ENCODE measurements at regions not wholly inside any gene's neighbourhood (a gene's known extent, or its start where the extent isn't known, plus 50 kb on each side); places are given as distances from the start of the nearest gene placed in this dataset.

GRCh38 chr11:96817482-96818399 is 427.9 kb downstream of the JRKL start:
- POLR2A ChIA-PET (ENCODE audit: unreplicated experiment) = no interaction called here

More at GRCh38 chr11:96817482-96818399, 427.9 kb downstream of the JRKL start:
- TF ChIP-seq SMC3 (IDR thresholded peaks at IDR 0.05; ENCODE audit: low read depth, low read length) = no peak
- TF ChIP-seq, protein P1, sequence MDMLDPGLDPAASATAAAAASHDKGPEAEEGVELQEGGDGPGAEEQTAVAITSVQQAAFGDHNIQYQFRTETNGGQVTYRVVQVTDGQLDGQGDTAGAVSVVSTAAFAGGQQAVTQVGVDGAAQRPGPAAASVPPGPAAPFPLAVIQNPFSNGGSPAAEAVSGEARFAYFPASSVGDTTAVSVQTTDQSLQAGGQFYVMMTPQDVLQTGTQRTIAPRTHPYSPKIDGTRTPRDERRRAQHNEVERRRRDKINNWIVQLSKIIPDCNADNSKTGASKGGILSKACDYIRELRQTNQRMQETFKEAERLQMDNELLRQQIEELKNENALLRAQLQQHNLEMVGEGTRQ (IDR thresholded peaks at IDR 0.05; ENCODE audit: low read depth, low read length) = no peak
- TF ChIP-seq, protein P2, sequence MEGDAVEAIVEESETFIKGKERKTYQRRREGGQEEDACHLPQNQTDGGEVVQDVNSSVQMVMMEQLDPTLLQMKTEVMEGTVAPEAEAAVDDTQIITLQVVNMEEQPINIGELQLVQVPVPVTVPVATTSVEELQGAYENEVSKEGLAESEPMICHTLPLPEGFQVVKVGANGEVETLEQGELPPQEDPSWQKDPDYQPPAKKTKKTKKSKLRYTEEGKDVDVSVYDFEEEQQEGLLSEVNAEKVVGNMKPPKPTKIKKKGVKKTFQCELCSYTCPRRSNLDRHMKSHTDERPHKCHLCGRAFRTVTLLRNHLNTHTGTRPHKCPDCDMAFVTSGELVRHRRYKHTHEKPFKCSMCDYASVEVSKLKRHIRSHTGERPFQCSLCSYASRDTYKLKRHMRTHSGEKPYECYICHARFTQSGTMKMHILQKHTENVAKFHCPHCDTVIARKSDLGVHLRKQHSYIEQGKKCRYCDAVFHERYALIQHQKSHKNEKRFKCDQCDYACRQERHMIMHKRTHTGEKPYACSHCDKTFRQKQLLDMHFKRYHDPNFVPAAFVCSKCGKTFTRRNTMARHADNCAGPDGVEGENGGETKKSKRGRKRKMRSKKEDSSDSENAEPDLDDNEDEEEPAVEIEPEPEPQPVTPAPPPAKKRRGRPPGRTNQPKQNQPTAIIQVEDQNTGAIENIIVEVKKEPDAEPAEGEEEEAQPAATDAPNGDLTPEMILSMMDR (conservative IDR thresholded peaks at IDR 0.05; ENCODE audit: low read depth, low read length) = no peak
- TF ChIP-seq RFX5 (IDR thresholded peaks at IDR 0.05; ENCODE audit: low read depth, low read length) = no peak
- no peak for TF ChIP-seq BHLHE40 (IDR thresholded peaks at IDR 0.05; ENCODE audit: low read depth, low read length)
- CTCF ChIA-PET = no interaction called here
- WGBS, 2 experiments (ENCODE audit: extremely low coverage in 2 of 2, insufficient read length in 1 of 2) = no CpG with 5 or more reads among the region's 3 CpGs
- Histone ChIP-seq H2BK15ac (ENCODE audit: low read depth, low read length) (no peak overlapping the region), H3K36me3 (ENCODE audit: control insufficient read depth, insufficient read depth, low read length) (no peaks in the 10 kb centered on the region), H3K4me3 (ENCODE audit: insufficient read depth, low read depth, low read length) (no peak overlapping the region), H2AK5ac (ENCODE audit: low read depth, low read length) (no peak overlapping the region), H3K9me1 (ENCODE audit: insufficient read depth, low read length) (no peaks in the 10 kb centered on the region), H4K20me1 (ENCODE audit: insufficient read depth, low read length) (no peaks in the 10 kb centered on the region), H3K27ac (ENCODE audit: insufficient read depth, low read length) (no peak overlapping the region), H3K4ac (ENCODE audit: low read depth, low read length) (no peak overlapping the region), H3K79me1 (ENCODE audit: low read depth in 1 of 2, low read length in 2 of 2) (no peaks in the 10 kb centered on the region), H3K9me3 (ENCODE audit: control insufficient read depth, insufficient read depth, low read length) (no peaks in the 10 kb centered on the region), H2AFZ (replicated peaks; ENCODE audit: low read length, poor library complexity) (no peak overlapping the region), H3K4me1 (ENCODE audit: control insufficient read depth, insufficient read depth, low read length) (no peaks in the 10 kb centered on the region), H3K4me2 (ENCODE audit: low read depth, low read length) (no peak overlapping the region), H2AK9ac (replicated peaks; ENCODE audit: low read depth, low read length, poor library complexity) (no peak overlapping the region), H2BK20ac (ENCODE audit: low read depth, low read length) (no peak overlapping the region), H3K56ac (ENCODE audit: extremely low read depth, insufficient read depth, low read length) (no peak overlapping the region), H3K14ac (replicated peaks; ENCODE audit: low read depth, low read length) (no peak overlapping the region), H2BK5ac (ENCODE audit: low read depth, low read length, poor library complexity, severe bottlenecking) (no peak overlapping the region), H3K18ac (ENCODE audit: low read depth, low read length) (no peak overlapping the region), H3K9ac (ENCODE audit: low read depth, low read length) (no peak overlapping the region), H4K8ac (ENCODE audit: low read depth in 2 of 2, low read length in 2 of 2) (no peak overlapping the region), H3K23ac (ENCODE audit: low read depth, low read length) (no peak overlapping the region), H4K91ac (ENCODE audit: insufficient read depth, low read depth, low read length) (no peak overlapping the region), H3K27me3 (ENCODE audit: control insufficient read depth, insufficient read depth, low read length) (no peaks in the 10 kb centered on the region), H4K5ac (ENCODE audit: low read depth, low read length) (no peak overlapping the region), H2BK120ac (ENCODE audit: low read depth, low read length) (no peak overlapping the region)
- DNase-seq (no peak), ATAC-seq (ENCODE audit: low read depth) (no peak)
- dilution Hi-C loops (cut with HindIII; ENCODE audit: low sequenced_read_pairs, unreplicated experiment) = no loop called here
- BruUV-seq (replicated peaks) = no TSS peak
- in situ Hi-C loops (cut with MboI; ENCODE audit: low sequenced_read_pairs) = no loop called here
- intact Hi-C loops (cut with micrococcal nuclease) = no loop called here

All from IMR-90 (cell line).